ENCODE measurements at regions not wholly inside any gene's neighbourhood (a gene's known extent, or its start where the extent isn't known, plus 50 kb on each side); places are given as distances from the start of the nearest gene placed in this dataset.

GRCh38 chr4:58136604-58137003 lies 1026.4 kb upstream of the IGFBP7 start:
- H3K9me3 ChIP-seq (ENCODE audit: control insufficient read depth in 1 of 2, low read length in 2 of 2): no peaks in the 10 kb centered on the region
- no peaks in the 10 kb centered on the region for H3K27me3 ChIP-seq (ENCODE audit: low read depth, low read length)
- H3K36me3 ChIP-seq (ENCODE audit: control insufficient read depth in 1 of 2, insufficient read depth in 2 of 2, low read length in 2 of 2): no peaks in the 10 kb centered on the region
- H3K4me1 ChIP-seq (ENCODE audit: control insufficient read depth in 1 of 2, insufficient read depth in 2 of 2, low read length in 2 of 2): no peaks in the 10 kb centered on the region
- H3K4me3 ChIP-seq (ENCODE audit: low read depth in 1 of 2, low read length in 2 of 2): no peak overlapping the region
- no peak overlapping the region for H3K27ac ChIP-seq (ENCODE audit: low read length)

- Histone ChIP-seq H3K4me1 (ENCODE audit: control insufficient read depth in 1 of 2, insufficient read depth in 2 of 2, low read length in 2 of 2) (no peaks in the 10 kb centered on the region), H3K4me3 (ENCODE audit: low read depth in 1 of 2, low read length in 2 of 2) (no peak overlapping the region), H3K27me3 (ENCODE audit: low read depth, low read length) (no peaks in the 10 kb centered on the region), H3K36me3 (ENCODE audit: control insufficient read depth in 1 of 2, insufficient read depth in 2 of 2, low read length in 2 of 2) (no peaks in the 10 kb centered on the region), H3K9me3 (ENCODE audit: control insufficient read depth in 1 of 2, low read length in 2 of 2) (no peaks in the 10 kb centered on the region), H3K27ac (ENCODE audit: low read length) (no peak overlapping the region)
Observed at GRCh38 chr4:58127680-58128079, 1017.5 kb upstream of the IGFBP7 start.

GRCh38 chr4:58119298-58119697 lies 1009.1 kb upstream of the IGFBP7 start:
- Histone ChIP-seq H3K36me3 (ENCODE audit: control insufficient read depth in 1 of 2, insufficient read depth in 2 of 2, low read length in 2 of 2) (no peaks in the 10 kb centered on the region), H3K27me3 (ENCODE audit: low read depth, low read length) (no peaks in the 10 kb centered on the region), H3K4me3 (ENCODE audit: low read depth in 1 of 2, low read length in 2 of 2) (no peak overlapping the region), H3K4me1 (ENCODE audit: control insufficient read depth in 1 of 2, insufficient read depth in 2 of 2, low read length in 2 of 2) (no peaks in the 10 kb centered on the region), H3K9me3 (ENCODE audit: control insufficient read depth in 1 of 2, low read length in 2 of 2) (no peaks in the 10 kb centered on the region), H3K27ac (ENCODE audit: low read length) (no peak overlapping the region)

GRCh38 chr4:58113126-58113525 lies 1002.9 kb upstream of the IGFBP7 start:
- Histone ChIP-seq H3K27me3 (ENCODE audit: low read depth, low read length) (no peaks in the 10 kb centered on the region), H3K27ac (ENCODE audit: low read length) (no peak overlapping the region), H3K9me3 (ENCODE audit: control insufficient read depth in 1 of 2, low read length in 2 of 2) (no peaks in the 10 kb centered on the region)

GRCh38 chr4:58111818-58112217 lies 1001.6 kb upstream of the IGFBP7 start:
- Histone ChIP-seq H3K27me3 (ENCODE audit: low read depth, low read length) (no peaks in the 10 kb centered on the region), H3K4me3 (ENCODE audit: low read depth in 1 of 2, low read length in 2 of 2) (no peak overlapping the region), H3K4me1 (ENCODE audit: control insufficient read depth in 1 of 2, insufficient read depth in 2 of 2, low read length in 2 of 2) (no peaks in the 10 kb centered on the region), H3K9me3 (ENCODE audit: control insufficient read depth in 1 of 2, low read length in 2 of 2) (no peaks in the 10 kb centered on the region), H3K36me3 (ENCODE audit: control insufficient read depth in 1 of 2, insufficient read depth in 2 of 2, low read length in 2 of 2) (no peaks in the 10 kb centered on the region), H3K27ac (ENCODE audit: low read length) (no peak overlapping the region)

More at GRCh38 chr4:58113126-58113525, 1002.9 kb upstream of the IGFBP7 start:
- no peaks in the 10 kb centered on the region for H3K4me1 ChIP-seq (ENCODE audit: control insufficient read depth in 1 of 2, insufficient read depth in 2 of 2, low read length in 2 of 2)
- H3K4me3 ChIP-seq (ENCODE audit: low read depth in 1 of 2, low read length in 2 of 2): no peak overlapping the region
- no peaks in the 10 kb centered on the region for H3K36me3 ChIP-seq (ENCODE audit: control insufficient read depth in 1 of 2, insufficient read depth in 2 of 2, low read length in 2 of 2)

GRCh38 chr4:58093352-58093751 lies 983.2 kb upstream of the IGFBP7 start:
- H3K36me3 ChIP-seq (ENCODE audit: control insufficient read depth in 1 of 2, insufficient read depth in 2 of 2, low read length in 2 of 2): no peaks in the 10 kb centered on the region
- no peak overlapping the region for H3K4me3 ChIP-seq (ENCODE audit: low read depth in 1 of 2, low read length in 2 of 2)
- H3K9me3 ChIP-seq (ENCODE audit: control insufficient read depth in 1 of 2, low read length in 2 of 2): no peaks in the 10 kb centered on the region
- no peaks in the 10 kb centered on the region for H3K4me1 ChIP-seq (ENCODE audit: control insufficient read depth in 1 of 2, insufficient read depth in 2 of 2, low read length in 2 of 2)
- no peaks in the 10 kb centered on the region for H3K27me3 ChIP-seq (ENCODE audit: low read depth, low read length)
- no peak overlapping the region for H3K27ac ChIP-seq (ENCODE audit: low read length)

- Histone ChIP-seq H3K27ac (ENCODE audit: low read length) (no peak overlapping the region), H3K36me3 (ENCODE audit: control insufficient read depth in 1 of 2, insufficient read depth in 2 of 2, low read length in 2 of 2) (no peaks in the 10 kb centered on the region), H3K9me3 (ENCODE audit: control insufficient read depth in 1 of 2, low read length in 2 of 2) (no peaks in the 10 kb centered on the region), H3K27me3 (ENCODE audit: low read depth, low read length) (no peaks in the 10 kb centered on the region), H3K4me1 (ENCODE audit: control insufficient read depth in 1 of 2, insufficient read depth in 2 of 2, low read length in 2 of 2) (no peaks in the 10 kb centered on the region), H3K4me3 (ENCODE audit: low read depth in 1 of 2, low read length in 2 of 2) (no peak overlapping the region)
Observed at GRCh38 chr4:58090539-58090938, 980.4 kb upstream of the IGFBP7 start.

GRCh38 chr4:58081356-58081755 lies 971.2 kb upstream of the IGFBP7 start:
- Histone ChIP-seq H3K27ac (ENCODE audit: low read length) (no peak overlapping the region), H3K9me3 (ENCODE audit: control insufficient read depth in 1 of 2, low read length in 2 of 2) (no peaks in the 10 kb centered on the region), H3K4me1 (ENCODE audit: control insufficient read depth in 1 of 2, insufficient read depth in 2 of 2, low read length in 2 of 2) (no peaks in the 10 kb centered on the region), H3K36me3 (ENCODE audit: control insufficient read depth in 1 of 2, insufficient read depth in 2 of 2, low read length in 2 of 2) (no peaks in the 10 kb centered on the region), H3K27me3 (ENCODE audit: low read depth, low read length) (no peaks in the 10 kb centered on the region), H3K4me3 (ENCODE audit: low read depth in 1 of 2, low read length in 2 of 2) (no peak overlapping the region)

GRCh38 chr4:58075724-58076123 lies 965.5 kb upstream of the IGFBP7 start:
- H3K27me3 ChIP-seq (ENCODE audit: low read depth, low read length): no peaks in the 10 kb centered on the region
- no peak overlapping the region for H3K4me3 ChIP-seq (ENCODE audit: low read depth in 1 of 2, low read length in 2 of 2)
- no peaks in the 10 kb centered on the region for H3K9me3 ChIP-seq (ENCODE audit: control insufficient read depth in 1 of 2, low read length in 2 of 2)
- no peaks in the 10 kb centered on the region for H3K4me1 ChIP-seq (ENCODE audit: control insufficient read depth in 1 of 2, insufficient read depth in 2 of 2, low read length in 2 of 2)
- H3K27ac ChIP-seq (ENCODE audit: low read length): no peak overlapping the region
- H3K36me3 ChIP-seq (ENCODE audit: control insufficient read depth in 1 of 2, insufficient read depth in 2 of 2, low read length in 2 of 2): no peaks in the 10 kb centered on the region

- Histone ChIP-seq H3K36me3 (ENCODE audit: control insufficient read depth in 1 of 2, insufficient read depth in 2 of 2, low read length in 2 of 2) (no peaks in the 10 kb centered on the region), H3K9me3 (ENCODE audit: control insufficient read depth in 1 of 2, low read length in 2 of 2) (no peaks in the 10 kb centered on the region), H3K27me3 (ENCODE audit: low read depth, low read length) (no peaks in the 10 kb centered on the region), H3K4me3 (ENCODE audit: low read depth in 1 of 2, low read length in 2 of 2) (no peak overlapping the region), H3K27ac (ENCODE audit: low read length) (no peak overlapping the region), H3K4me1 (ENCODE audit: control insufficient read depth in 1 of 2, insufficient read depth in 2 of 2, low read length in 2 of 2) (no peaks in the 10 kb centered on the region)
Observed at GRCh38 chr4:58074382-58074781, 964.2 kb upstream of the IGFBP7 start.

- H3K27me3 ChIP-seq (ENCODE audit: low read depth, low read length): no peaks in the 10 kb centered on the region
- H3K36me3 ChIP-seq (ENCODE audit: control insufficient read depth in 1 of 2, insufficient read depth in 2 of 2, low read length in 2 of 2): no peaks in the 10 kb centered on the region
- no peaks in the 10 kb centered on the region for H3K9me3 ChIP-seq (ENCODE audit: control insufficient read depth in 1 of 2, low read length in 2 of 2)
- H3K4me3 ChIP-seq (ENCODE audit: low read depth in 1 of 2, low read length in 2 of 2): no peak overlapping the region
- H3K4me1 ChIP-seq (ENCODE audit: control insufficient read depth in 1 of 2, insufficient read depth in 2 of 2, low read length in 2 of 2): no peaks in the 10 kb centered on the region
- no peak overlapping the region for H3K27ac ChIP-seq (ENCODE audit: low read length)
Observed at GRCh38 chr4:58070726-58071125, 960.5 kb upstream of the IGFBP7 start.

- no peaks in the 10 kb centered on the region for H3K9me3 ChIP-seq (ENCODE audit: control insufficient read depth in 1 of 2, low read length in 2 of 2)
- H3K4me1 ChIP-seq (ENCODE audit: control insufficient read depth in 1 of 2, insufficient read depth in 2 of 2, low read length in 2 of 2): no peaks in the 10 kb centered on the region
- H3K27ac ChIP-seq (ENCODE audit: low read length): no peak overlapping the region
- no peaks in the 10 kb centered on the region for H3K27me3 ChIP-seq (ENCODE audit: low read depth, low read length)
- H3K4me3 ChIP-seq (ENCODE audit: low read depth in 1 of 2, low read length in 2 of 2): no peak overlapping the region
- no peaks in the 10 kb centered on the region for H3K36me3 ChIP-seq (ENCODE audit: control insufficient read depth in 1 of 2, insufficient read depth in 2 of 2, low read length in 2 of 2)
Observed at GRCh38 chr4:58064653-58065052, 954.5 kb upstream of the IGFBP7 start.
